HEK293T (cell line): ENCODE measurements at regions not wholly inside any gene's neighbourhood (a gene's known extent, or its start where the extent isn't known, plus 50 kb on each side); places are given as distances from the start of the nearest gene placed in this dataset.

Experiments used
- CTCF ChIA-PET: fragments of 350-600 bp; formaldehyde crosslinking; extraction: SDS; loops from one replicate; lab custom pipeline; 2021; ENCODE audit warnings: antibody characterized with exemption, inconsistent platforms; lab: Yijun Ruan, JAX
- POLR2A ChIA-PET: fragments of 350-600 bp; formaldehyde crosslinking; extraction: SDS; loops from one replicate; lab custom pipeline; 2020; ENCODE audit warnings: antibody characterized with exemption, inconsistent platforms; lab: Yijun Ruan, JAX
- DNase-seq: peaks from one replicate; pipeline ENCODE4 v3.0.0; 2012; ENCODE audit warnings: mixed read lengths; ENCODE audit errors: extremely low spot score
- ARNT ChIP-seq: fragments of 450-650 bp; IDR thresholded peaks from 2 replicates; pipeline ENCODE4 v1.6.1; 2017; ENCODE audit warnings: mild to moderate bottlenecking
- BHLHE40 ChIP-seq: fragments of 450-650 bp; IDR thresholded peaks from 2 replicates; pipeline ENCODE4 v1.6.1; 2016; ENCODE audit warnings: mild to moderate bottlenecking, moderate library complexity, borderline replicate concordance
- CTBP1 ChIP-seq: fragments of 450-650 bp; IDR thresholded peaks from 2 replicates; pipeline ENCODE4 v1.6.1; 2016; ENCODE audit warnings: borderline replicate concordance
- ELF4 ChIP-seq: fragments of 450-650 bp; IDR thresholded peaks from 2 replicates; pipeline ENCODE4 v1.6.1; 2017; ENCODE audit warnings: antibody characterized with exemption
- FOXA1 ChIP-seq: fragments of 450-650 bp; IDR thresholded peaks from 2 replicates; pipeline ENCODE4 v1.6.1; 2016; ENCODE audit warnings: mild to moderate bottlenecking
- FOXK2 ChIP-seq: fragments of 450-650 bp; IDR thresholded peaks from 2 replicates; pipeline ENCODE4 v1.6.1; 2016; ENCODE audit warnings: mild to moderate bottlenecking
- FOXM1 ChIP-seq: fragments of 450-650 bp; IDR thresholded peaks from 2 replicates; pipeline ENCODE4 v1.6.1; 2017; ENCODE audit warnings: mild to moderate bottlenecking, borderline replicate concordance
- HDGF ChIP-seq: fragments of 450-650 bp; IDR thresholded peaks from 2 replicates; pipeline ENCODE4 v1.6.1; 2017; ENCODE audit warnings: antibody characterized with exemption, borderline replicate concordance
- L3MBTL2 ChIP-seq: fragments of 450-650 bp; conservative IDR thresholded peaks from 2 replicates; pipeline ENCODE4 v1.6.1; 2016; ENCODE audit warnings: mild to moderate bottlenecking
- LEF1 ChIP-seq: fragments of 450-650 bp; IDR thresholded peaks from 2 replicates; pipeline ENCODE4 v1.6.1; 2017; ENCODE audit warnings: mild to moderate bottlenecking, borderline replicate concordance
- NFRKB ChIP-seq: fragments of 450-650 bp; IDR thresholded peaks from 2 replicates; pipeline ENCODE4 v1.6.1; 2016; ENCODE audit warnings: mild to moderate bottlenecking, moderate library complexity
- SP1 ChIP-seq: fragments of 450-650 bp; IDR thresholded peaks from 2 replicates; pipeline ENCODE4 v1.6.1; 2017
- SUZ12 ChIP-seq: fragments of 450-650 bp; IDR thresholded peaks from 2 replicates; pipeline ENCODE4 v1.6.1; 2016; ENCODE audit warnings: mild to moderate bottlenecking
- TARDBP ChIP-seq: fragments of 450-650 bp; IDR thresholded peaks from 2 replicates; pipeline ENCODE4 v1.6.1; 2016
- ZNF384 ChIP-seq: fragments of 450-650 bp; IDR thresholded peaks from 2 replicates; pipeline ENCODE4 v1.6.1; 2016
- TF ChIP-seq, protein P1 (sequence below): fragments of 450-650 bp; IDR thresholded peaks from 2 replicates; pipeline ENCODE4 v1.6.1; 2016

DNA sequence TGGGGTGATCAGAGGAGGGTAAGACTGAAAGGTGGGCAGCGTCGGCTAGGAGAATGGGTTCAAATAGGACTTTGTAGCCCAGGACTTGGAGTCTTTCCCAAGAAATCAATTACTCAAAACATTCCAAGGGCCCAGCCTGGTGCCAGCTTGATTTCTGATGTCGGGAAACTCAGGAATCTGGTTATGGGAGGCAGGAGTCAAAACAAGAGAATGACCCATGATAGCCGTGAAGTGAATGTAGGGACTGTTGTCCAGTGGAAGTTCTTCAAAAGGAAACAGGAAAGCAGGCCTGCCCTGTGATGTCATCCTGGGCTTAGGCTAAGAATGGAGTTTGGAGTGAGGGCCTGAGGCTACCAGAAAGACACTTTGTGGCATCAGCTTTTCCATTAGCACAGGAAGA is 67.4 kb upstream of the SLC14A2 start:
- CTCF ChIA-PET: no interaction called here

DNA sequence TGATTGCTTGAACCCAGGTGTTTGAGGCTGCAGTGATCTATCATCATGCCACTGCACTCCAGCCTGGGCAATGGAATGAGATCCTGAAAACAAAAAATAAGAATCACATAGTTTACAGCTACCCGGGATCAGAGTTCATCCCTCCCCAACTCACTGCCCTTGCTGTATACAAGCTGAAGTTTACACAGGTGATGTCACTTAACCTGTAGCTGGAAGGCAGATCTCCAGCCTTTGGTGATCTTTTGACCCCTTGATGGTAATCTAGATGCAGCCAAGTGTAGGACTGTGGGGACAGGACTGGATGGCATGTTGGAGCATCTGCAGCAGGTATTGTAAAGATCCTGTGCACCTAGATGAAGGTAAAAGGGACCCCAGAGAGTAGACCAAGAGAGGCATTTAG is 66.7 kb upstream of the SLC14A2 start:
- no peak for DNase-seq
- ChIA-PET POLR2A (no interaction called here), CTCF (no interaction called here)
- TF ChIP-seq FOXM1 (no peak), TARDBP (no peak), BHLHE40 (no peak), FOXA1 (no peak), ELF4 (no peak), FOXK2 (no peak), CTBP1 (no peak), L3MBTL2 (no peak), SP1 (no peak)

More for the DNA sequence above, 67.4 kb upstream of the SLC14A2 start:
- POLR2A ChIA-PET: no interaction called here
- TF ChIP-seq L3MBTL2 (no peak), NFRKB (no peak), CTBP1 (no peak), SP1 (no peak), ELF4 (no peak), ZNF384 (no peak), SUZ12 (no peak), ARNT (no peak), BHLHE40 (no peak), FOXA1 (no peak), LEF1 (no peak)
- TF ChIP-seq, protein P1, sequence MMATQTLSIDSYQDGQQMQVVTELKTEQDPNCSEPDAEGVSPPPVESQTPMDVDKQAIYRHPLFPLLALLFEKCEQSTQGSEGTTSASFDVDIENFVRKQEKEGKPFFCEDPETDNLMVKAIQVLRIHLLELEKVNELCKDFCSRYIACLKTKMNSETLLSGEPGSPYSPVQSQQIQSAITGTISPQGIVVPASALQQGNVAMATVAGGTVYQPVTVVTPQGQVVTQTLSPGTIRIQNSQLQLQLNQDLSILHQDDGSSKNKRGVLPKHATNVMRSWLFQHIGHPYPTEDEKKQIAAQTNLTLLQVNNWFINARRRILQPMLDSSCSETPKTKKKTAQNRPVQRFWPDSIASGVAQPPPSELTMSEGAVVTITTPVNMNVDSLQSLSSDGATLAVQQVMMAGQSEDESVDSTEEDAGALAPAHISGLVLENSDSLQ: no peak
- DNase-seq: no peak

DNA sequence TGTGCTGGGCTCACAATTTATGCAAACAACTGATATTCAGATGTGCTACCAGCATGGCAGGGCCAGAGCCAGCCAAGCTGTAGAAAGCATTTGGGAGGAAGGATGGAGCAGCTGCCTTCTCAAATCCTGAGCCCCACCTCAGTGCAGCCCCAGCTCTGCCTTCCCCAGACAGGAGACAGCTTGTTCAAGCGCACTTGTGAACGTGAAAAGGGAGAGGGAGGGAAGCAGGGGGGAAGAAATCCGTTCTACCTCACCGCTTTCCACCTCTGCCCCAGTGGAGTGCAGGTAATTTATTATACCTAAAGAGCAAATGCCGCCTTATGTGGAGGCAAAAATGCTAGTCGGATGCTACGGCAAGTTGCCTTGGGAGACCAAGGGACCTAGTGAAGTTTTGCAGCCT is 66.0 kb upstream of the SLC14A2 start:
- no peak for DNase-seq
- ChIA-PET POLR2A (no interaction called here), CTCF (no interaction called here)
- TF ChIP-seq L3MBTL2 (no peak), ELF4 (no peak), ZNF384 (no peak), FOXA1 (no peak), HDGF (no peak), CTBP1 (no peak)

DNA sequence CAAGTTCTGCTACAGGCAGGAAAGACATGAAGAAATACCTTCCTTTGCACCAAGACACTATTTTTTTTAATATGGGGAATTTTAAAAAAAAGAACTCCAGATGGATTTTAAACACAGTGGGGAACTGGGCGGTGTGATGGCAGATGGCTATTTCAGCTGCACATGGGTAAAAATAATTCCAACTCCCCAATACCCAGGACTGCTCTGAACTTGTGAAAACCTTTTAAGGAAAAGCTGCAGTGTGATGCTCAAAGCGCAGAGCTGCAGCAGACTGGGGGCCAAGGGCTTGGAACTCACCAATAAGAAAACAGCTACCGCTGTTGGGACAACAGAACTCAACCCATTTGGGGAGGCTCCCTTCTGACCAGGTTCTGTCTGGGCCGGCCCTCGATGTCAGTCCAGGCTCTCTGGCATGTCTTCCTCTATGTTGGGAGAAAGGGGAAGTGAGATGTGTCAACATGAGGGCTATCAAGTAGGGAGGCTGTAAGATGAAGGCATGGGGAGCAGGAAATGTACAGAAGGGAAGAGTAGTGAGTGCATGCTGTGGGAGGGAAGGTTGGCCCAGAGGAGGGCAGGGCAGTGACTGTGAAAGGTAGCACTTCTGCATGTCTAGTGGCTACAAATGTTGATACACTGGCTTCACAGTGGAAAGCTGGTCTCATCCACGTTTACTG is 64.0 kb upstream of the SLC14A2 start:
- ChIA-PET POLR2A (no interaction called here), CTCF (no interaction called here)
- TF ChIP-seq FOXK2: no peak
- TF ChIP-seq, protein P1: no peak
- DNase-seq: no peak

DNA sequence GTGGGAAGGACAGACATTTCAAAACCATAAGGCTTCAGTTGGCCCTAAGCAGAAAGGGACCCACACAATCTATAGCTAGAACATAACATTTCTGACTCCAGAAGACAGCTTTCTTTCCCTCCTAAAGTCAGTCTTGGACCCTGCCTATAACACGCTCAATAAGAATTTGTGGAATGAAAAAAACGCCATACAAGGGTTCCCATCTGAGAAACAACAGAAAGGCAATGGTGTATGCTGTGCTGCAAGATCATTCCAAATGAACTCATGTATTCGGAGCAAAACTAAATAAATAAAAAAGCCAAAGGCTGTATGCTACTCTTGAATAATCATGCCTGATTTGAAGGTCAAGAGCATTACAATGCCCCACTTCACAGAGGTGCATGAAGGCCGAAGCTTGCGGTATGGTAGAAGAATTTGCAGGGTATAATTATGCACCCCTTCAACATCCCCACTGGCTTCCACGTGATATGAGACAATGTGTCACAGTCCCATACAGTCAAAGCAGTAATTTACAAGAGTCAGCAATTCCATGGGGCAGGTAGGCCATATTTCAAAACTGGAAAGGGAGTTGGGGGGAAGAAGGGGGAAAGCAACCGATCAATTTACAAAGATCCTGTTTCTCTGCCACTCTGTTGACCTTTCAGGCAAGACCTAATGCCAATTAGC is 61.4 kb upstream of the SLC14A2 start:
- TF ChIP-seq LEF1 (no peak), L3MBTL2 (no peak)
- ChIA-PET POLR2A (no interaction called here), CTCF (no interaction called here)
- no peak for DNase-seq

DNA sequence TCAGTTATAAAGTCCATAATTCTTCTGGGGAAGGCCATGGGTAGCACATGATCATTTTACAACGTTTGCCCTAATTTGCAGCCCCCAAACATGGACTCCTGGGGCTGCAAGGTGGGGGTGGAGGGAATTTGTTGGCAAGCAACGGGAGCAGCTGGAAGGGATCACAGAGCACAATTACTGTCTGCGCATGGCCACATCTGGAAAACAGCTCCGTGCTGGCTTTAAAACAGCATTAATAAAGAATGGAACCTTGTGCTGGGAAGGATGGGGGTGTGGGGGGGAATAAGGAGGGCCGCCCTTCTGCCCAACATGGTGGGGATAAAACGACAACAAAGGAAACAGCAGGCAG is 60.9 kb upstream of the SLC14A2 start:
- no peak for TF ChIP-seq FOXM1
- TF ChIP-seq NFRKB: no peak
- no peak for TF ChIP-seq BHLHE40
- TF ChIP-seq LEF1: no peak
- TF ChIP-seq HDGF: no peak
- TF ChIP-seq ZNF384: no peak
- no peak for TF ChIP-seq ELF4
- TF ChIP-seq SP1: no peak
- TF ChIP-seq ARNT: no peak
- TF ChIP-seq FOXK2: no peak
- TF ChIP-seq FOXA1: no peak
- TF ChIP-seq L3MBTL2: no peak
- TF ChIP-seq SUZ12: no peak
- no peak for TF ChIP-seq CTBP1
- no peak for TF ChIP-seq TARDBP
- TF ChIP-seq, protein P1: no peak
- CTCF ChIA-PET: no interaction called here
- POLR2A ChIA-PET: no interaction called here
- no peak for DNase-seq

DNA sequence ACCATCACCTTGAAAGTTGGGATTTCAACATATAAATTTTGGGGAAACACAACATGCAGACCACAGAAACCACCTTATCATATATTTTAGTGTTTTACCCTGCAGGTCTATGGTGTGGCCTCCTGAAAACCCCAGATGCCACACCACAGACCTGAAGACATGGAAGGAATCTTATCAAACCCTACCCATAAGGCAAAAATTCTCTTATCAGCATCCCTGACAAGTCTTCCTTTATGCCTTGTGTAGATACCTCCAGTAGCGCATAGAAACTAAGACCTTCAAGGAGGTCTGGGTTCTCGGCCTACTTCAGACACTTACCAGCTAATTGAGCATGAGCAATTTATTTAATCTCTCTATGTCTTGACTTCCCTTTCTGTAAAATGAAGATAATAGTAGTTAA is 59.1 kb upstream of the SLC14A2 start:
- POLR2A ChIA-PET: no interaction called here
- CTCF ChIA-PET: no interaction called here
- TF ChIP-seq BHLHE40 (no peak), LEF1 (no peak), SP1 (no peak), ZNF384 (no peak), FOXK2 (no peak), ELF4 (no peak), L3MBTL2 (no peak), SUZ12 (no peak), HDGF (no peak), FOXA1 (no peak), CTBP1 (no peak), TARDBP (no peak), FOXM1 (no peak), NFRKB (no peak), ARNT (no peak)
- TF ChIP-seq, protein P1: no peak
- DNase-seq: no peak
